ENCODE measurements at regions not wholly inside any gene's neighbourhood (a gene's known extent, or its start where the extent isn't known, plus 50 kb on each side); places are given as distances from the start of the nearest gene placed in this dataset.
"Not testable (repeated sequence)": the region's sequence is repeated elsewhere in the genome, so short reads cannot be mapped to it uniquely, and the experiment has no call there.

- TF ChIP-seq ZFX (IDR thresholded peaks at IDR 0.05; ENCODE audit: borderline replicate concordance) (no peak), CTCF (IDR thresholded peaks at IDR 0.05) (no peak)
- no peak overlapping the region for H3K27ac ChIP-seq
These were observed 102.9 kb upstream of the ETV1 start for GRCh38 chr7:14092331-14092730.

GRCh38 chr7:14085901-14086300 lies 96.4 kb upstream of the ETV1 start:
- no peak for TF ChIP-seq ZFX (IDR thresholded peaks at IDR 0.05; ENCODE audit: borderline replicate concordance)
- TF ChIP-seq CTCF (IDR thresholded peaks at IDR 0.05) = no peak

GRCh38 chr7:14083761-14084160 lies 94.3 kb upstream of the ETV1 start:
- no peak overlapping the region for H3K27ac ChIP-seq
- TF ChIP-seq ZFX (IDR thresholded peaks at IDR 0.05; ENCODE audit: borderline replicate concordance) = no peak
- no peak for TF ChIP-seq CTCF (IDR thresholded peaks at IDR 0.05)

More at GRCh38 chr7:14085901-14086300, 96.4 kb upstream of the ETV1 start:
- H3K27ac ChIP-seq = no peak overlapping the region

- TF ChIP-seq CTCF (IDR thresholded peaks at IDR 0.05) (no peak), ZFX (IDR thresholded peaks at IDR 0.05; ENCODE audit: borderline replicate concordance) (no peak)
- H3K27ac ChIP-seq = no peak overlapping the region
These were observed 84.5 kb upstream of the ETV1 start for GRCh38 chr7:14073988-14074387.

- TF ChIP-seq ZFX (IDR thresholded peaks at IDR 0.05; ENCODE audit: borderline replicate concordance) (no peak), CTCF (IDR thresholded peaks at IDR 0.05) (no peak)
These were observed 84.1 kb upstream of the ETV1 start for GRCh38 chr7:14073543-14073942.

GRCh38 chr7:14071045-14071444 lies 81.6 kb upstream of the ETV1 start:
- TF ChIP-seq CTCF (IDR thresholded peaks at IDR 0.05) (no peak), ZFX (IDR thresholded peaks at IDR 0.05; ENCODE audit: borderline replicate concordance) (no peak)
- H3K27ac ChIP-seq = no peak overlapping the region

More at GRCh38 chr7:14073543-14073942, 84.1 kb upstream of the ETV1 start:
- no peak overlapping the region for H3K27ac ChIP-seq

- no peak for TF ChIP-seq ZFX (IDR thresholded peaks at IDR 0.05; ENCODE audit: borderline replicate concordance)
- H3K27ac ChIP-seq = no peak overlapping the region
These were observed 80.5 kb upstream of the ETV1 start for GRCh38 chr7:14069961-14070360.

- not testable (repeated sequence) for H3K27ac ChIP-seq
These were observed 77.3 kb upstream of the ETV1 start for GRCh38 chr7:14066783-14067182.

Data from 22Rv1 (cell line).